Thyroid gland (tissue), 4 donors: ENCODE measurements at regions not wholly inside any gene's neighbourhood (a gene's known extent, or its start where the extent isn't known, plus 50 kb on each side); places are given as distances from the start of the nearest gene placed in this dataset.

Experiments
- POLR2A ChIP-seq, 2 donors: fragments of 450-650 bp; IDR thresholded peaks; one replicate each; pipeline ENCODE4 v1.6.1; 2017; ENCODE audit warnings: antibody characterized with exemption in 2 of 2, mild to moderate bottlenecking in 2 of 2, moderate library complexity in 1 of 2
- TF ChIP-seq, protein P1 (sequence below), 6 experiments: fragments of 200-600 bp in 3 of 6; fragments of 450-650 bp in 3 of 6; sonication (generic) in 3 of 6; IDR thresholded peaks; one replicate each; pipeline ENCODE4 v1.5.1; 2016 to 2019; ENCODE audit warnings: antibody characterized with exemption in 6 of 6, mild to moderate bottlenecking in 2 of 6, inconsistent platforms in 1 of 6, moderate library complexity in 1 of 6

- no peak for TF ChIP-seq POLR2A (IDR thresholded peaks at IDR 0.05)
- TF ChIP-seq, protein P1, sequence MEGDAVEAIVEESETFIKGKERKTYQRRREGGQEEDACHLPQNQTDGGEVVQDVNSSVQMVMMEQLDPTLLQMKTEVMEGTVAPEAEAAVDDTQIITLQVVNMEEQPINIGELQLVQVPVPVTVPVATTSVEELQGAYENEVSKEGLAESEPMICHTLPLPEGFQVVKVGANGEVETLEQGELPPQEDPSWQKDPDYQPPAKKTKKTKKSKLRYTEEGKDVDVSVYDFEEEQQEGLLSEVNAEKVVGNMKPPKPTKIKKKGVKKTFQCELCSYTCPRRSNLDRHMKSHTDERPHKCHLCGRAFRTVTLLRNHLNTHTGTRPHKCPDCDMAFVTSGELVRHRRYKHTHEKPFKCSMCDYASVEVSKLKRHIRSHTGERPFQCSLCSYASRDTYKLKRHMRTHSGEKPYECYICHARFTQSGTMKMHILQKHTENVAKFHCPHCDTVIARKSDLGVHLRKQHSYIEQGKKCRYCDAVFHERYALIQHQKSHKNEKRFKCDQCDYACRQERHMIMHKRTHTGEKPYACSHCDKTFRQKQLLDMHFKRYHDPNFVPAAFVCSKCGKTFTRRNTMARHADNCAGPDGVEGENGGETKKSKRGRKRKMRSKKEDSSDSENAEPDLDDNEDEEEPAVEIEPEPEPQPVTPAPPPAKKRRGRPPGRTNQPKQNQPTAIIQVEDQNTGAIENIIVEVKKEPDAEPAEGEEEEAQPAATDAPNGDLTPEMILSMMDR (IDR thresholded peaks at IDR 0.05): no peak
These were observed 444.2 kb upstream of the LRRC7 start for GRCh38 chr1:69123486-69123885.
